ENCODE measurements at regions not wholly inside any gene's neighbourhood (a gene's known extent, or its start where the extent isn't known, plus 50 kb on each side); places are given as distances from the start of the nearest gene placed in this dataset.

DNA sequence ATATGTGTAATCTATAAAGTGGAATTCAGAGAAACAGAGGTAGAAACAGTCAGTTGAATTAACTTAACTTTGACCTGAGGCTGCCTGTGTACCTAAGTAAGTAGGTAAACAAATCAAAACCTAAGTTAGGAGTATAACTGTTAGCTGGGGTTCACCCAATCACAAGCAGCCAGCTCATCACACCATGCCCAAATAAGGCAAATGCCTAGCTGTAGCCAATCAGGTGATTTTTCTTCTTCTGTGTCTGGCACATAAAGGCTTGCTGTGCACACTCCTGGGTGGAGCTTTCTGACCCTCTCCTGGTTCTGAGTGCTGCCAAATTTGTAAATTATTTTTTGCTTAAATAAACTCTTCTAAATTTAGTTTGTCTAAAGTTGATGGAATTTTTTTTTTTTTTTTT is 54.7 kb upstream of the TRIM39 start:
- peak; percentile 34 for ATAC-seq
- peaks cover 6% of the 10 kb centered on the region for H3K9me3 Mint-ChIP-seq
- POLR2A ChIA-PET = no interaction called here
- TF ChIP-seq, protein P1, sequence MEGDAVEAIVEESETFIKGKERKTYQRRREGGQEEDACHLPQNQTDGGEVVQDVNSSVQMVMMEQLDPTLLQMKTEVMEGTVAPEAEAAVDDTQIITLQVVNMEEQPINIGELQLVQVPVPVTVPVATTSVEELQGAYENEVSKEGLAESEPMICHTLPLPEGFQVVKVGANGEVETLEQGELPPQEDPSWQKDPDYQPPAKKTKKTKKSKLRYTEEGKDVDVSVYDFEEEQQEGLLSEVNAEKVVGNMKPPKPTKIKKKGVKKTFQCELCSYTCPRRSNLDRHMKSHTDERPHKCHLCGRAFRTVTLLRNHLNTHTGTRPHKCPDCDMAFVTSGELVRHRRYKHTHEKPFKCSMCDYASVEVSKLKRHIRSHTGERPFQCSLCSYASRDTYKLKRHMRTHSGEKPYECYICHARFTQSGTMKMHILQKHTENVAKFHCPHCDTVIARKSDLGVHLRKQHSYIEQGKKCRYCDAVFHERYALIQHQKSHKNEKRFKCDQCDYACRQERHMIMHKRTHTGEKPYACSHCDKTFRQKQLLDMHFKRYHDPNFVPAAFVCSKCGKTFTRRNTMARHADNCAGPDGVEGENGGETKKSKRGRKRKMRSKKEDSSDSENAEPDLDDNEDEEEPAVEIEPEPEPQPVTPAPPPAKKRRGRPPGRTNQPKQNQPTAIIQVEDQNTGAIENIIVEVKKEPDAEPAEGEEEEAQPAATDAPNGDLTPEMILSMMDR (IDR thresholded peaks at IDR 0.05) = no peak
- no peaks in the 10 kb centered on the region for H3K4me1 Mint-ChIP-seq (ENCODE audit: low read depth)
- intact Hi-C loops (cut with micrococcal nuclease) = no loop called here
- CTCF ChIA-PET = no interaction called here
- peaks cover 4% of the 10 kb centered on the region for H3K27me3 Mint-ChIP-seq
- H3K27ac Mint-ChIP-seq = no peak overlapping the region
- DNase-seq = no peak
- no peaks in the 10 kb centered on the region for H3K36me3 Mint-ChIP-seq (ENCODE audit: low read depth)
- no peak overlapping the region for H3K4me3 Mint-ChIP-seq

DNA sequence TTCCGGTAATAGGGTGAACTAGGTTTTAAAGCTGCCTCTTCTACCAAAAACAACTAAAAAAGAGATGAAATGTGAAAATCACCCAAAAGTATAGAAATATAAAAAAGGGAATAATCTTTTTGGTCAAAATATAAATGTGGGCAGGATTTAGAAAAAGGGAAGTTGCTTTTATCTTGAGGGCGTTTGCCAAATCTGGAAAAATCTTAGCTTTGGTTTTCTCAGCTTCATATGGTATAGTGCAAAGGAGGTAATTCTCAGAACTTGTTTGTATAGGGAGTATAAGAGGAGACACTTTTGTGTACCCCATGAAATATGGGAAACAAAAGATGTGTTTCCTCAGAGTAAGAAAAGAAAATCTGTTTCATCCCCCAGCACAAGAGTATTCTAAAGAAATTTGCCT is 54.2 kb upstream of the TRIM26 start:
- intact Hi-C loops (cut with micrococcal nuclease) = no loop called here
- TF ChIP-seq, protein P1 (IDR thresholded peaks at IDR 0.05) = no peak
- CTCF ChIA-PET = interaction anchor here (1.1 to 1.6 kb wide), 3 partner anchors 49 to 144 kb away, joined by 4 read pairs; no protein-coding TSS in a partner anchor
- Mint-ChIP-seq H3K27ac (no peak overlapping the region), H3K27me3 (peaks cover 4% of the 10 kb centered on the region), H3K4me1 (ENCODE audit: low read depth) (peaks cover 2% of the 10 kb centered on the region), H3K9me3 (peaks cover 4% of the 10 kb centered on the region), H3K36me3 (ENCODE audit: low read depth) (peaks cover 28% of the 10 kb centered on the region), H3K4me3 (no peak overlapping the region)
- DNase-seq (no peak), ATAC-seq (no peak)
- POLR2A ChIA-PET = interaction anchor here (0.9 to 1.1 kb wide), 3 partner anchors 24 to 58 kb away, joined by 3 to 4 read pairs (median 3); no protein-coding TSS in a partner anchor

DNA sequence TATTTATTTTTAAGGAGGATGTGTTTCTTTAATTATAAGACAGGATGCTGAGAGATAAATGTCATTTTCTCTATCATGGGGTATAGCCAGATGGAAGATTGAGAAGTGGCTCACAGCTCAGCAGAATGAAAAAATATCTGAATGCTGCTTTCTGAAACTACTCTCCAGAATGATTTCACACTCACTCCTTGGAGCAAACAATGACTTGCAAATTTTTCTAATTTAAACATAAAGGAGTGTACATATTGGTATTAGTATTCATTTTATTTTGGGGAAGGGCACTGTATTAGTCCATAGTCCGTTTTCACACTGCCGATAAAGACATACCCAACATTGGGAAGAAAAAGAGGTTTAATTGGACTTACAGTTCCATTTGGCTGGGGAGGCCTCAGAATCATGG is 52.4 kb upstream of the TRIM26 start:
- no peak overlapping the region for H3K27ac Mint-ChIP-seq
- TF ChIP-seq, protein P1 (IDR thresholded peaks at IDR 0.05) = no peak

DNA sequence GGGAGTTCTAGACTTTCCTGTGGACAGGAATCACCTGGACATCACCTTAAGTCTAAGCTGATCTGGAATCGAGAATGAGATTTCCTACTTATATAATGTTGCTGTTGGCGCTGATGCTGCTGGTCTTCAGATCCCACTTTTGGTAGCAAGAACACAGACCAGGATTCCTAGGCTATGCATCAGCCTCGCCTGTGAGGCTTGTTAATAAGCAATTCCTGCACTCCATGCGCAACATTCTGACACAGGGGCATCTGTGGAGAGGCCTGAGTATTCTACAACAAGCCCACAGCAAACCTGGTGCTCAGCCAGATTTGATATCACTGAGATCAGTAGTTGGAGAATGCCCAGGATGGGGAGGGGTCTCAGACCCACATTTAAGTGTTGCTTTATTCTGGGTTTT is 52.0 kb upstream of the TRIM26 start:
- H3K9me3 Mint-ChIP-seq = no peaks in the 10 kb centered on the region
- ATAC-seq = no peak
- no peak overlapping the region for H3K27ac Mint-ChIP-seq
- ChIA-PET CTCF (no interaction called here), POLR2A (no interaction called here)
- intact Hi-C loops (cut with micrococcal nuclease) = no loop called here
- no peaks in the 10 kb centered on the region for H3K27me3 Mint-ChIP-seq
- TF ChIP-seq, protein P1 (IDR thresholded peaks at IDR 0.05) = no peak
- peaks cover 33% of the 10 kb centered on the region for H3K36me3 Mint-ChIP-seq (ENCODE audit: low read depth)
- H3K4me3 Mint-ChIP-seq = no peak overlapping the region
- H3K4me1 Mint-ChIP-seq (ENCODE audit: low read depth) = peaks cover 6% of the 10 kb centered on the region
- DNase-seq = no peak

More for the DNA sequence above, 52.4 kb upstream of the TRIM26 start:
- intact Hi-C loops (cut with micrococcal nuclease) = no loop called here
- H3K4me3 Mint-ChIP-seq = no peak overlapping the region
- peaks cover 2% of the 10 kb centered on the region for H3K4me1 Mint-ChIP-seq (ENCODE audit: low read depth)
- ChIA-PET POLR2A (no interaction called here), CTCF (no interaction called here)
- DNase-seq (no peak), ATAC-seq (no peak)
- H3K27me3 Mint-ChIP-seq = no peaks in the 10 kb centered on the region
- H3K9me3 Mint-ChIP-seq = no peaks in the 10 kb centered on the region
- H3K36me3 Mint-ChIP-seq (ENCODE audit: low read depth) = peaks cover 33% of the 10 kb centered on the region

DNA sequence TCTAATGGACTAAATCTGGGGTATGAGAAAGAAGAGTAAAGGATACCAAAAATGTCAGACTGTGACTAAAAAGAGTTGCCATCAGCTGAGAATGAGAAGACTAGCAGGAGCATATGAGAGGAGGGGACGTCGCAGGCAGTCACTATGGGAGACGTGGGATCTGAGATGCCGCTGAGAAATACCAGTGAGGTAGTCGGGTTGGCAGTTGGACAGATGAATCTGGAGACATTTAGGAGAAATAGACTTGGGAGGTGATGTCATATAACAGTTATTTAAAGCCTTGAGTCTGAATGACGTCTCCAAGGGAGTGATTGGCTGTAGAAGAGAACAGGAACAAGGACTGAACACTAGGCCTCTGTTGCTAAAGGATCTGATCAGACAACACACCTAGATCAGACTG is 51.5 kb upstream of the TRIM26 start:
- intact Hi-C loops (cut with micrococcal nuclease) = no loop called here
- ATAC-seq (no peak), DNase-seq (no peak)
- H3K36me3 Mint-ChIP-seq (ENCODE audit: low read depth) = peaks cover 33% of the 10 kb centered on the region
- ChIA-PET CTCF (no interaction called here), POLR2A (no interaction called here)
- H3K4me1 Mint-ChIP-seq (ENCODE audit: low read depth) = peaks cover 6% of the 10 kb centered on the region
- H3K27me3 Mint-ChIP-seq = no peaks in the 10 kb centered on the region
- H3K4me3 Mint-ChIP-seq = no peak overlapping the region
- TF ChIP-seq, protein P1 (IDR thresholded peaks at IDR 0.05) = no peak
- no peaks in the 10 kb centered on the region for H3K9me3 Mint-ChIP-seq
- no peak overlapping the region for H3K27ac Mint-ChIP-seq
